Peyer's patch (tissue), 4 donors: ENCODE measurements at regions not wholly inside any gene's neighbourhood (a gene's known extent, or its start where the extent isn't known, plus 50 kb on each side); places are given as distances from the start of the nearest gene placed in this dataset.

Experiments
- DNase-seq, 3 donors: peaks; one replicate each; pipeline ENCODE4 v3.0.0-alpha.2; 2017 to 2019
- H3K27ac ChIP-seq, 4 donors: fragments of 200-600 bp; sonication (generic); one replicate each; pipeline ENCODE4 v1.5.1; 2016 to 2019
- H3K27me3 ChIP-seq, 2 donors: fragments of 200-600 bp; sonication (generic); one replicate each; pipeline ENCODE4 v1.5.1; 2019
- H3K36me3 ChIP-seq, 3 donors: fragments of 200-600 bp; sonication (generic); one replicate each; pipeline ENCODE4 v1.5.1; 2016 to 2019
- H3K4me1 ChIP-seq, 4 donors: fragments of 200-600 bp; sonication (generic); one replicate each; pipeline ENCODE4 v1.5.1; 2016 to 2019
- H3K4me3 ChIP-seq, 4 donors: fragments of 200-600 bp; sonication (generic); 1 replicate in 3 of 4; 2 replicates in 1 of 4; pipeline ENCODE4 v1.5.1; 2016 to 2019; ENCODE audit warnings: mild to moderate bottlenecking in 1 of 4
- H3K9me3 ChIP-seq, 4 donors: fragments of 200-600 bp; sonication (generic); one replicate each; pipeline ENCODE4 v1.5.1; 2016 to 2019; ENCODE audit warnings: mild to moderate bottlenecking in 1 of 4
- POLR2A ChIP-seq, 2 donors: fragments of 450-650 bp; IDR thresholded peaks; one replicate each; pipeline ENCODE4 v1.5.1; 2017; ENCODE audit warnings: antibody characterized with exemption in 2 of 2, mild to moderate bottlenecking in 2 of 2, moderate library complexity in 2 of 2
- TF ChIP-seq, protein P1 (sequence below), 6 experiments: fragments of 450-650 bp in 4 of 6; fragments of 200-600 bp in 2 of 6; sonication (generic) in 1 of 6; IDR thresholded peaks; one replicate each; pipeline ENCODE4 v1.5.1; 2017 to 2019; ENCODE audit warnings: antibody characterized with exemption in 6 of 6, mild to moderate bottlenecking in 3 of 6, moderate library complexity in 1 of 6

DNA sequence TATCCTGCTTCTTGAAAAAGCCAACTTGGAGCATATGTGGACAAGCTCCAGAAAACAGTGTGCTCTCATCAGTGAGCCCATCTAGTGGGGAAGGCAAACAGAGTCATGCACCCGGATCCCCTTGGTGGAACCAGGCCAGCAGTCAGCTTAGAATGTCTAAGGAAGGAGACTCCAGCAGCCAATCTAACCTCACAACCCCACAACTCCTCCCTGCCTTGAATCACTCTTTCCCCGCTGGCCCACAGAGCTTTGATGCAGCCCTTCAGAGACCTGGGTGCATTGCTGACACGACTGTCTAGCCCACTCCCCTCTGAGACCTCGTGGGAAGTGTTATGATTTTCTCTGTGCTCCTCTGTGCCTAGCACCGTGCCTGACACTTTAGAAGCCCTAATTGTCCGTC, 623.7 kb downstream of the BNC2 start:
- Histone ChIP-seq H3K36me3 (no peaks in the 10 kb centered on the region), H3K27ac (no peak overlapping the region), H3K27me3 (no peaks in the 10 kb centered on the region), H3K4me1 (peaks cover 0 to 5% (median 0%) of the 10 kb centered on the region in 4 donors), H3K9me3 (no peaks in the 10 kb centered on the region), H3K4me3 (no peak overlapping the region)
- no peak for DNase-seq
- TF ChIP-seq, protein P1, sequence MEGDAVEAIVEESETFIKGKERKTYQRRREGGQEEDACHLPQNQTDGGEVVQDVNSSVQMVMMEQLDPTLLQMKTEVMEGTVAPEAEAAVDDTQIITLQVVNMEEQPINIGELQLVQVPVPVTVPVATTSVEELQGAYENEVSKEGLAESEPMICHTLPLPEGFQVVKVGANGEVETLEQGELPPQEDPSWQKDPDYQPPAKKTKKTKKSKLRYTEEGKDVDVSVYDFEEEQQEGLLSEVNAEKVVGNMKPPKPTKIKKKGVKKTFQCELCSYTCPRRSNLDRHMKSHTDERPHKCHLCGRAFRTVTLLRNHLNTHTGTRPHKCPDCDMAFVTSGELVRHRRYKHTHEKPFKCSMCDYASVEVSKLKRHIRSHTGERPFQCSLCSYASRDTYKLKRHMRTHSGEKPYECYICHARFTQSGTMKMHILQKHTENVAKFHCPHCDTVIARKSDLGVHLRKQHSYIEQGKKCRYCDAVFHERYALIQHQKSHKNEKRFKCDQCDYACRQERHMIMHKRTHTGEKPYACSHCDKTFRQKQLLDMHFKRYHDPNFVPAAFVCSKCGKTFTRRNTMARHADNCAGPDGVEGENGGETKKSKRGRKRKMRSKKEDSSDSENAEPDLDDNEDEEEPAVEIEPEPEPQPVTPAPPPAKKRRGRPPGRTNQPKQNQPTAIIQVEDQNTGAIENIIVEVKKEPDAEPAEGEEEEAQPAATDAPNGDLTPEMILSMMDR (IDR thresholded peaks at IDR 0.05) = no peak
- TF ChIP-seq POLR2A (IDR thresholded peaks at IDR 0.05) = no peak

DNA sequence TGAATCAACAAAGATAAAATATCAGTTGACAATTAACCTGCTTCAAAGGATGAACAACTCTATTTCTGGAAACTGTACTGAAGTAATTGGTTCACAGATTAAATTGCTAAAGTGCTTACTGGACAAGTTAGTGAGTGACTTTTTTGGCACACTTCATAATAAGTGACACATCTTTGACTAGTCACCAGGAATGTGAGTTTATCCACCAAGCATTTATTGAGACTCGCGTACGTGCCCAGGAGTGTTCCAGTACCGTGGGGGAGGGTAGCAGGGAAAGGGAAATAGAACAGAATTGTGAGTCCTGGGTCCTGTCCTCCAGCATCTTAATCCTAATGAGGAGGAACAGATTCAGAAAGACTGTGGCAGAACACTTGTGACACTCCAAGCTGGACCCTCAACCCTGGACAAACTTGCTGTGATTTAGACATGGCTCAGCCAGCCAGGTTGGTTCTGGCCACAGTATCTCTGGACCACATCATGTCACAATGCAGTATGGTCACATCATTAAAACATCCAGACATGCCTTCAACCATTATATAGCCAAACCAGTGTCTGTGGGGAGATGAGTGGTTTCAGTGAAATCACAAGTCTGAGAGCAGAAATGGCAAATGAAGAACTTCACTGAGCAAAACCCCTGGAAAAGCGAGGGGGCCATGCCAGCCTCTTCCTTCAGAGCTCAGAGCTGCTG, 623.1 kb downstream of the BNC2 start:
- peaks cover 0 to 5% (median 0%) of the 10 kb centered on the region in 4 donors for H3K4me1 ChIP-seq
- H3K9me3 ChIP-seq = no peaks in the 10 kb centered on the region
- no peaks in the 10 kb centered on the region for H3K36me3 ChIP-seq
- H3K27ac ChIP-seq = no peak overlapping the region
- no peak overlapping the region for H3K4me3 ChIP-seq
- H3K27me3 ChIP-seq = no peaks in the 10 kb centered on the region
- no peak for DNase-seq
- TF ChIP-seq POLR2A (IDR thresholded peaks at IDR 0.05) = no peak
- TF ChIP-seq, protein P1 (IDR thresholded peaks at IDR 0.05) = no peak

DNA sequence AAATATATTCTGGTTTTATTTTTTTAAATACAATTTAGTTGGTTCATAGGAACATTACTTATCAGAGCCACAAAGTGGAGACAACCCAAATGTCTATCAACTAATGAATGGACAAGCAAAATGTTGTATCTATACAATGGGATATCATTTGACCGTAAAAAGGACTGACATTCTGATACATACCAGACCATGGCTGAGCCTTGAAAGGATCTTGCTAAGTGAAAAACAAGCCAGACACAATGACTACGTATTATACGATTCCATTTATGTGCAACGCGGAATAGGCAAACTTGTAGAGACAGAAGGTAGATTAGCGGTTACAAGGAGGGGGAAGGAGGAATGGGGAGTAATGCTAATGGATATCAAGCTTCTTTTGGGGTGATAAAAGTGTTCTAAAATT, 621.6 kb downstream of the BNC2 start:
- peaks cover 0 to 5% (median 0%) of the 10 kb centered on the region in 4 donors for H3K4me1 ChIP-seq
- no peak for DNase-seq
- H3K27me3 ChIP-seq = no peaks in the 10 kb centered on the region
- H3K9me3 ChIP-seq = no peaks in the 10 kb centered on the region
- no peaks in the 10 kb centered on the region for H3K36me3 ChIP-seq
- no peak overlapping the region for H3K4me3 ChIP-seq
- no peak overlapping the region for H3K27ac ChIP-seq
- no peak for TF ChIP-seq POLR2A (IDR thresholded peaks at IDR 0.05)
- TF ChIP-seq, protein P1 (IDR thresholded peaks at IDR 0.05) = no peak

DNA sequence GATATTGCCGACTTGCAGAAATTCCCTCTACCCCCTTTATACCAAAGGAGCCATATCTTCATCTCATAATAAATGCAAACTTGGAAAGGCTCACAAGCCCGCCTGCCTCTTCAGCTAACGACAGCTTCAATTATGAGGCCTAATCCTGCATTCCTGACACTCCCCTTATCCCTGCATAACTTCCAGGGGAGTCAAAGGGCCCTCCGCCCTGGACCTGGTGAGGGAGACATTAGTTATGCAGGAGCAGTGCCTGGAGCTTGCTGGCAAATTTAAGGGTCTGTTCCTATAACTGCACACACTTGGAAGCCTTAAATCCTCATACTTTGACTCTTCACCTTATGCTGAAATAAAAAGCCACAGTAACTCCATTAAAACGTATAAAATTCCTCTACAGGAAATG, 617.9 kb downstream of the BNC2 start:
- H3K9me3 ChIP-seq = no peaks in the 10 kb centered on the region
- no peaks in the 10 kb centered on the region for H3K36me3 ChIP-seq
- H3K27me3 ChIP-seq = no peaks in the 10 kb centered on the region
- H3K4me1 ChIP-seq = no peaks in the 10 kb centered on the region
- no peak overlapping the region for H3K4me3 ChIP-seq
- H3K27ac ChIP-seq = no peak overlapping the region
- TF ChIP-seq POLR2A (IDR thresholded peaks at IDR 0.05) = no peak
- TF ChIP-seq, protein P1 (IDR thresholded peaks at IDR 0.05) = no peak
- DNase-seq = no peak

DNA sequence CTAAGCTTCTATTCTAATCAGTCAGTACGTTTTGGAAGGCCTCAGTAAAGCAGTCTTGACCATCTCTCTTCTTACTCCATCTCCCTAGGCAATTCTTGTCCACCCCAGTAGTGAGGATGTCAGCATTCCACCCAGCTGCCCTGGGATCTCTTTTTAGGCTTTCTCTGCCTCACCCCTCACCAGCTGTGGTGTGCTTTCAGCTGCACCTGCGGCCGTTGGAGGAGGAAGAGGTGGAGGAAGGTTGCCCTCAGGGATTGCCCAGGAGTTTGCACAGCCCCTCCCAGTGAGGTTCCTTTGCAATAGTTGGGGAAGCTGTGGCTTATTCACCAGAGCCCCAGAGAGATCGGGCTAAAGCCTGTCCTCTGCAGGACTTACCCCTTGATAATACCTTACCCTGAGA, 615.8 kb downstream of the BNC2 start:
- Histone ChIP-seq H3K27ac (no peak overlapping the region), H3K36me3 (no peaks in the 10 kb centered on the region), H3K27me3 (no peaks in the 10 kb centered on the region), H3K4me1 (no peaks in the 10 kb centered on the region), H3K4me3 (no peak overlapping the region), H3K9me3 (no peaks in the 10 kb centered on the region)
- no peak for DNase-seq
- TF ChIP-seq, protein P1 (IDR thresholded peaks at IDR 0.05) = no peak
- TF ChIP-seq POLR2A (IDR thresholded peaks at IDR 0.05) = no peak

DNA sequence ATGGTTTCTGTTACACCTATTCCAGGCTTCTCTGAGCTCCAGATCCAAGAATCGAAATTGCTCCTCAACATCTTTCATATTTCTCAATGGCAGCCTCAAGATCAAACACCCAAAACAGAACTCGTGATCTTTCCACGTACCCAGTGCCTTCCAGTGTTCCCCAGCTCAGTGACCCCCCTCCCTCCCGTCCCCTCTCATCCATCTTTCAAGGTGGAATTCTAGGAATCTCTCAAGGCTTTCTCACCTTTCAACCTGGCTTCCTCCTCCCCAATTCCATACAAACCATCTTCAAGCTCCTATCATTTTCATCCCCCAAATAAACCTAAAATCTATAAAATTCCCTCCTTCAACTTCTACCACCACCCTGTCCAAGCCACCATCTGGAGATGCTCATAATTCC, 615.3 kb downstream of the BNC2 start:
- Histone ChIP-seq H3K4me1 (no peaks in the 10 kb centered on the region), H3K27me3 (no peaks in the 10 kb centered on the region), H3K9me3 (no peaks in the 10 kb centered on the region), H3K27ac (no peak overlapping the region), H3K36me3 (no peaks in the 10 kb centered on the region), H3K4me3 (no peak overlapping the region)
- DNase-seq = no peak
- no peak for TF ChIP-seq POLR2A (IDR thresholded peaks at IDR 0.05)
- TF ChIP-seq, protein P1 (IDR thresholded peaks at IDR 0.05) = no peak
